ENCODE measurements at regions not wholly inside any gene's neighbourhood (a gene's known extent, or its start where the extent isn't known, plus 50 kb on each side); places are given as distances from the start of the nearest gene placed in this dataset.

- TF ChIP-seq ZBTB33 (IDR thresholded peaks at IDR 0.05; ENCODE audit: extremely low read depth, insufficient replicate concordance, low read length) (no peak), SRF (IDR thresholded peaks at IDR 0.05; ENCODE audit: low read depth) (peak; percentile 55; the same call in 1 of the 2 replicates), RAD21 (IDR thresholded peaks at IDR 0.05; ENCODE audit: low read depth) (no peak), ZFX (IDR thresholded peaks at IDR 0.05) (no peak; the same call in 1 of the 2 replicates), MAX (IDR thresholded peaks at IDR 0.05) (peak; percentile 57), CEBPB (IDR thresholded peaks at IDR 0.05; ENCODE audit: low read depth) (0 out of 2 replicates have a peak, but pooled peaks have one; percentile 29), ELF1 (IDR thresholded peaks at IDR 0.05; ENCODE audit: borderline replicate concordance, low read depth) (no peak), SP1 (IDR thresholded peaks at IDR 0.05; ENCODE audit: low read depth) (peak; percentile 58; the same call in 1 of the 2 replicates), TCF7L2 (IDR thresholded peaks at IDR 0.05; ENCODE audit: borderline replicate concordance, extremely low read depth, insufficient read depth, insufficient read length) (peak; percentile 99), EGR1 (IDR thresholded peaks at IDR 0.05; ENCODE audit: low read depth) (no peak), POLR2A (IDR thresholded peaks at IDR 0.05; ENCODE audit: borderline replicate concordance, extremely low read depth, insufficient read depth, insufficient read length) (no peak), CBX3 (IDR thresholded peaks at IDR 0.05; ENCODE audit: low read depth) (peak; percentile 80; the same call in 1 of the 2 replicates), EZH2 (IDR thresholded peaks at IDR 0.05) (no peak), JUND (IDR thresholded peaks at IDR 0.05) (peak; percentile 78), YY1 (IDR thresholded peaks at IDR 0.05; ENCODE audit: extremely low read depth, insufficient replicate concordance, low read depth, low read length) (no peak)
Observed at GRCh38 chr5:174609116-174609515, 115.3 kb upstream of the MSX2 start (continued).

GRCh38 chr5:174610968-174611367, 113.4 kb upstream of the MSX2 start:
- H3K36me3 ChIP-seq (ENCODE audit: control insufficient read depth in 1 of 2, insufficient read depth in 2 of 2, low read length in 2 of 2), result no peaks in the 10 kb centered on the region
- H3K27me3 ChIP-seq (ENCODE audit: insufficient read depth, low read length), result no peaks in the 10 kb centered on the region; the same call in 1 of the 2 replicates
- no peak for TF ChIP-seq ELF1 (IDR thresholded peaks at IDR 0.05; ENCODE audit: borderline replicate concordance, low read depth)
- TF ChIP-seq ATF3 (IDR thresholded peaks at IDR 0.05), result no peak
- TF ChIP-seq CEBPB (IDR thresholded peaks at IDR 0.05; ENCODE audit: low read depth), result peak; percentile 93
- no peaks in the 10 kb centered on the region for H3K9me2 ChIP-seq (ENCODE audit: insufficient read depth)
- intact Hi-C loops (cut with micrococcal nuclease), result no loop called here
- peaks cover 39 to 60% of the 10 kb centered on the region in 2 experiments for H3K4me1 ChIP-seq (ENCODE audit: control insufficient read depth in 1 of 2, insufficient read depth in 2 of 2, low read length in 2 of 2)
- H3K79me2 ChIP-seq (ENCODE audit: insufficient read depth, low read length), result no peaks in the 10 kb centered on the region
- H3K4me2 ChIP-seq (ENCODE audit: low read length), result peak overlapping the region; percentile 35; the same call in 1 of the 2 replicates
- DNase-seq (ENCODE audit: low read depth, low spot score), result no peak
- H3K9ac ChIP-seq (ENCODE audit: low read length), result no peak overlapping the region
- no peaks in the 10 kb centered on the region for H4K20me1 ChIP-seq (ENCODE audit: insufficient read depth)
- ATAC-seq, result no peak
- BruUV-seq (replicated peaks), result no TSS peak
- ChIA-PET CTCF (no interaction called here), POLR2A (no interaction called here), RAD21 (ENCODE audit: low non-redundant PET in 1 of 2, low total read pairs in 2 of 2, uncharacterized antibody in 2 of 2, unreplicated experiment in 2 of 2) (interaction anchor here in 1 of 2 experiments (0.9 kb wide), 1 partner anchor 192 kb away, joined by 3 read pairs; no protein-coding TSS in a partner anchor)
- no peak overlapping the region for H2AFZ ChIP-seq (ENCODE audit: low read depth, low read length, poor library complexity, severe bottlenecking)
- no peak overlapping the region for H3K4me3 ChIP-seq (replicated peaks in 1 of 2; ENCODE audit: low read depth in 1 of 2, low read length in 2 of 2)
- no peak overlapping the region for H3K27ac ChIP-seq (ENCODE audit: low read depth, low read length)
- H3K9me3 ChIP-seq (ENCODE audit: control insufficient read depth in 1 of 2, insufficient read depth in 1 of 2, low read depth in 1 of 2, low read length in 2 of 2), result no peaks in the 10 kb centered on the region

Measured in HCT116 (cell line).